AG09319 (cell line): ENCODE measurements at regions not wholly inside any gene's neighbourhood (a gene's known extent, or its start where the extent isn't known, plus 50 kb on each side); places are given as distances from the start of the nearest gene placed in this dataset.

Source experiments
- DNase-seq: peaks from one replicate; pipeline ENCODE4 v3.0.0-alpha.2; 2010; ENCODE audit warnings: low read depth; ENCODE audit errors: extremely low read depth
- CTCF ChIP-seq: IDR thresholded peaks from 2 replicates; pipeline ENCODE4 v1.5.1; 2011; ENCODE audit warnings: low read depth, mild to moderate bottlenecking, inconsistent platforms, low read length, moderate library complexity

GRCh38 chr15:95319242-95319641 is 1011.3 kb upstream of the NR2F2 start:
- no peak for DNase-seq
- TF ChIP-seq CTCF, result no peak

- TF ChIP-seq CTCF, result no peak
- no peak for DNase-seq
Measured at GRCh38 chr15:95323796-95324195, 1006.7 kb upstream of the NR2F2 start.

- no peak for TF ChIP-seq CTCF
- no peak for DNase-seq
Measured at GRCh38 chr15:95324656-95325055, 1005.8 kb upstream of the NR2F2 start.

- TF ChIP-seq CTCF, result no peak
- DNase-seq, result no peak
Measured at GRCh38 chr15:95325763-95326404, 1004.6 kb upstream of the NR2F2 start.

GRCh38 chr15:95326431-95327182 is 1003.9 kb upstream of the NR2F2 start:
- DNase-seq, result no peak
- TF ChIP-seq CTCF, result no peak

GRCh38 chr15:95327183-95327525 is 1003.3 kb upstream of the NR2F2 start:
- TF ChIP-seq CTCF, result no peak
- no peak for DNase-seq

GRCh38 chr15:95327661-95328060 is 1002.8 kb upstream of the NR2F2 start:
- DNase-seq, result no peak
- no peak for TF ChIP-seq CTCF
